ENCODE measurements at regions not wholly inside any gene's neighbourhood (a gene's known extent, or its start where the extent isn't known, plus 50 kb on each side); places are given as distances from the start of the nearest gene placed in this dataset.

DNA sequence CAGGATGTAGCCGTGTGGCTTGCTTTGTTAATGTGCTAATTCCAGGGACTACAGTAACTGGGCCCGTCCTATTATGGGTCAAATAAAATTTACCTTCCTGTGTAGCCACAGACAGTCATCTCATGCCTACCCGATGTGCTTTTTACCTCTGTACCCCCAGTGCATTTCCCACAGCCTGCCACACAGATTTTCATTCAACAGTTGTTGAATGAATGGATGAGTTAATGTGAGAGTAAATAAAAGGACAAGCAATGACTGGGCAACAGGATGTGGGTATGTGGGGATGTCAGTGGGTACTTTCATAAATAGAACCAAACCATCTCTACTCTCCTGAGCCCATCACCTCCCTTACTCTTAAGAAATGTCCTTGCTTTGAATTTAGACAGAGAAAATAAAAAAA, 441.2 kb upstream of the ZNF462 start:
- no peak for TF ChIP-seq EP300 (IDR thresholded peaks at IDR 0.05; ENCODE audit: borderline replicate concordance in 1 of 2, low read depth in 2 of 2, low read length in 2 of 2)
- TF ChIP-seq EZH2 (IDR thresholded peaks at IDR 0.05; ENCODE audit: low read depth, low read length, severe bottlenecking) = no peak
- no peak for TF ChIP-seq POLR2AphosphoS5 (IDR thresholded peaks at IDR 0.05; ENCODE audit: low read depth, low read length)
- TF ChIP-seq, protein P1, sequence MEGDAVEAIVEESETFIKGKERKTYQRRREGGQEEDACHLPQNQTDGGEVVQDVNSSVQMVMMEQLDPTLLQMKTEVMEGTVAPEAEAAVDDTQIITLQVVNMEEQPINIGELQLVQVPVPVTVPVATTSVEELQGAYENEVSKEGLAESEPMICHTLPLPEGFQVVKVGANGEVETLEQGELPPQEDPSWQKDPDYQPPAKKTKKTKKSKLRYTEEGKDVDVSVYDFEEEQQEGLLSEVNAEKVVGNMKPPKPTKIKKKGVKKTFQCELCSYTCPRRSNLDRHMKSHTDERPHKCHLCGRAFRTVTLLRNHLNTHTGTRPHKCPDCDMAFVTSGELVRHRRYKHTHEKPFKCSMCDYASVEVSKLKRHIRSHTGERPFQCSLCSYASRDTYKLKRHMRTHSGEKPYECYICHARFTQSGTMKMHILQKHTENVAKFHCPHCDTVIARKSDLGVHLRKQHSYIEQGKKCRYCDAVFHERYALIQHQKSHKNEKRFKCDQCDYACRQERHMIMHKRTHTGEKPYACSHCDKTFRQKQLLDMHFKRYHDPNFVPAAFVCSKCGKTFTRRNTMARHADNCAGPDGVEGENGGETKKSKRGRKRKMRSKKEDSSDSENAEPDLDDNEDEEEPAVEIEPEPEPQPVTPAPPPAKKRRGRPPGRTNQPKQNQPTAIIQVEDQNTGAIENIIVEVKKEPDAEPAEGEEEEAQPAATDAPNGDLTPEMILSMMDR (IDR thresholded peaks at IDR 0.05; ENCODE audit: control extremely low read depth in 1 of 3, insufficient read depth in 1 of 3, low read depth in 1 of 3, low read length in 3 of 3) = no peak
- TF ChIP-seq, protein P2, sequence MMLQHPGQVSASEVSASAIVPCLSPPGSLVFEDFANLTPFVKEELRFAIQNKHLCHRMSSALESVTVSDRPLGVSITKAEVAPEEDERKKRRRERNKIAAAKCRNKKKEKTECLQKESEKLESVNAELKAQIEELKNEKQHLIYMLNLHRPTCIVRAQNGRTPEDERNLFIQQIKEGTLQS (IDR thresholded peaks at IDR 0.05; ENCODE audit: insufficient read depth, low read depth, low read length) = no peak
- no peak for TF ChIP-seq CHD1 (IDR thresholded peaks at IDR 0.05; ENCODE audit: low read depth, low read length)
- TF ChIP-seq TAF1 (IDR thresholded peaks at IDR 0.05; ENCODE audit: low read depth, low read length) = no peak
- TF ChIP-seq KDM1A (IDR thresholded peaks at IDR 0.05; ENCODE audit: borderline replicate concordance, low read length) = no peak
- no peak for TF ChIP-seq YY1 (IDR thresholded peaks at IDR 0.05; ENCODE audit: low read depth, low read length)
- TF ChIP-seq GTF2F1 (IDR thresholded peaks at IDR 0.05; ENCODE audit: borderline replicate concordance, low read depth, low read length) = no peak
- no peak for TF ChIP-seq ASH2L (IDR thresholded peaks at IDR 0.05; ENCODE audit: low read length)
- no peak for TF ChIP-seq POLR2A (IDR thresholded peaks at IDR 0.05; ENCODE audit: control extremely low read depth in 1 of 2, low read depth in 2 of 2, low read length in 2 of 2)
- no peak for TF ChIP-seq CEBPB (IDR thresholded peaks at IDR 0.05; ENCODE audit: low read depth, low read length)
- TF ChIP-seq BCL11A (IDR thresholded peaks at IDR 0.05; ENCODE audit: low read depth in 2 of 2, low read length in 2 of 2) = no peak

Measured in H1 (cell line).